Progenitor cell of endocrine pancreas (in vitro differentiated cells): ENCODE measurements at regions not wholly inside any gene's neighbourhood (a gene's known extent, or its start where the extent isn't known, plus 50 kb on each side); places are given as distances from the start of the nearest gene placed in this dataset.
"Not testable (repeated sequence)": the region's sequence is repeated elsewhere in the genome, so short reads cannot be mapped to it uniquely, and the experiment has no call there.

Experiments
- DNase-seq: peaks from one replicate; pipeline ENCODE4 v3.0.0; 2021; ENCODE audit warnings: low spot score; ENCODE audit not compliant: unreplicated experiment
- H3K27ac Mint-ChIP-seq: 2 replicates; pipeline ENCODE4 v1.8.0; 2021; ENCODE audit warnings: mild to moderate bottlenecking, moderate library complexity, mixed read lengths
- H3K27me3 Mint-ChIP-seq: 2 replicates; pipeline ENCODE4 v1.8.0; 2021; ENCODE audit warnings: mixed read lengths
- H3K36me3 Mint-ChIP-seq: 2 replicates; pipeline ENCODE4 v1.8.0; 2022; ENCODE audit warnings: mixed read lengths; ENCODE audit not compliant: insufficient read depth
- H3K4me1 Mint-ChIP-seq: 2 replicates; pipeline ENCODE4 v1.8.0; 2021; ENCODE audit warnings: low read depth, mixed read lengths
- H3K4me3 Mint-ChIP-seq: 2 replicates; pipeline ENCODE4 v1.8.0; 2021; ENCODE audit warnings: low read depth, mild to moderate bottlenecking, moderate library complexity, mixed read lengths
- H3K9me3 Mint-ChIP-seq: 2 replicates; pipeline ENCODE4 v1.8.0; 2021; ENCODE audit warnings: low read depth, mixed read lengths
- CTCF ChIP-seq: fragments of 200-600 bp; sonication (generic); IDR thresholded peaks from one replicate; pipeline ENCODE4 v1.5.0; 2021; ENCODE audit warnings: antibody characterized with exemption, mild to moderate bottlenecking; ENCODE audit not compliant: unreplicated experiment

- no peak for TF ChIP-seq CTCF
- Mint-ChIP-seq H3K4me1 (no peaks in the 10 kb centered on the region), H3K27me3 (no peaks in the 10 kb centered on the region), H3K36me3 (no peaks in the 10 kb centered on the region), H3K9me3 (peaks cover 25% of the 10 kb centered on the region), H3K27ac (no peak overlapping the region), H3K4me3 (no peak overlapping the region)
- DNase-seq = no peak
Measured at GRCh38 chrX:128396601-128397000, 344.4 kb upstream of the ACTRT1 start.

- not testable (repeated sequence) for H3K4me1 Mint-ChIP-seq
Measured at GRCh38 chrX:128383846-128384245, 331.6 kb upstream of the ACTRT1 start.

GRCh38 chrX:128365492-128365891 lies 313.3 kb upstream of the ACTRT1 start:
- H3K4me1 Mint-ChIP-seq = no peaks in the 10 kb centered on the region
- TF ChIP-seq CTCF = no peak
- H3K4me3 Mint-ChIP-seq = no peak overlapping the region
- no peak for DNase-seq
- no peak overlapping the region for H3K27ac Mint-ChIP-seq
- no peaks in the 10 kb centered on the region for H3K27me3 Mint-ChIP-seq
- peaks cover 18% of the 10 kb centered on the region for H3K9me3 Mint-ChIP-seq
- no peaks in the 10 kb centered on the region for H3K36me3 Mint-ChIP-seq

More at GRCh38 chrX:128383846-128384245, 331.6 kb upstream of the ACTRT1 start:
- not testable (repeated sequence) for DNase-seq, H3K4me3 Mint-ChIP-seq, H3K27me3 Mint-ChIP-seq, H3K27ac Mint-ChIP-seq, H3K36me3 Mint-ChIP-seq
- peaks cover 64% of the 10 kb centered on the region for H3K9me3 Mint-ChIP-seq

GRCh38 chrX:128335671-128336070 lies 283.5 kb upstream of the ACTRT1 start:
- Mint-ChIP-seq H3K9me3 (peaks cover 30% of the 10 kb centered on the region), H3K27ac (no peak overlapping the region), H3K4me3 (no peak overlapping the region), H3K36me3 (no peaks in the 10 kb centered on the region), H3K27me3 (no peaks in the 10 kb centered on the region), H3K4me1 (no peaks in the 10 kb centered on the region)
- TF ChIP-seq CTCF = no peak
- no peak for DNase-seq

GRCh38 chrX:128334821-128335220 lies 282.6 kb upstream of the ACTRT1 start:
- no peak for DNase-seq
- Mint-ChIP-seq H3K4me3 (no peak overlapping the region), H3K27ac (no peak overlapping the region), H3K36me3 (no peaks in the 10 kb centered on the region), H3K27me3 (no peaks in the 10 kb centered on the region), H3K4me1 (no peaks in the 10 kb centered on the region), H3K9me3 (peaks cover 31% of the 10 kb centered on the region)
- TF ChIP-seq CTCF = no peak

- no peak for DNase-seq
- H3K27me3 Mint-ChIP-seq = no peaks in the 10 kb centered on the region
- no peaks in the 10 kb centered on the region for H3K36me3 Mint-ChIP-seq
- no peak overlapping the region for H3K4me3 Mint-ChIP-seq
- no peak overlapping the region for H3K27ac Mint-ChIP-seq
- H3K9me3 Mint-ChIP-seq = peaks cover 26% of the 10 kb centered on the region
- no peaks in the 10 kb centered on the region for H3K4me1 Mint-ChIP-seq
- TF ChIP-seq CTCF = no peak
Measured at GRCh38 chrX:128310912-128311311, 258.7 kb upstream of the ACTRT1 start.
